Ascending aorta (tissue), 2 donors: ENCODE measurements at regions not wholly inside any gene's neighbourhood (a gene's known extent, or its start where the extent isn't known, plus 50 kb on each side); places are given as distances from the start of the nearest gene placed in this dataset.

Experiments used
- DNase-seq, 2 donors: peaks; one replicate each; pipeline ENCODE4 v3.0.0-alpha.2; 2019; ENCODE audit warnings: low spot score in 2 of 2
- H3K27ac ChIP-seq, 2 donors: fragments of 200-600 bp; sonication (generic); one replicate each; pipeline ENCODE4 v1.5.1; 2016 to 2017; ENCODE audit warnings: mild to moderate bottlenecking in 1 of 2
- H3K27me3 ChIP-seq: fragments of 200-600 bp; sonication (generic); one replicate; pipeline ENCODE4 v1.5.1; 2017
- H3K36me3 ChIP-seq, 2 donors: fragments of 200-600 bp; sonication (generic); one replicate each; pipeline ENCODE4 v1.5.1; 2016
- H3K4me1 ChIP-seq, 2 donors: fragments of 200-600 bp; sonication (generic); one replicate each; pipeline ENCODE4 v1.5.1; 2016 to 2017; ENCODE audit warnings: mild to moderate bottlenecking in 1 of 2
- H3K4me3 ChIP-seq, 2 donors: fragments of 200-600 bp; sonication (generic); one replicate each; pipeline ENCODE4 v1.5.1; 2016 to 2017; ENCODE audit warnings: mild to moderate bottlenecking in 1 of 2
- H3K9me3 ChIP-seq, 2 donors: fragments of 200-600 bp; sonication (generic); one replicate each; pipeline ENCODE4 v1.5.1; 2016
- intact Hi-C: fragments of 100-400 bp; cut with DNase I; formaldehyde crosslinking; loops from one replicate; pipeline ENCODE4 v1.15.1; 2023
- TF ChIP-seq, protein P1 (sequence below), 3 experiments: fragments of 200-600 bp in 2 of 3; fragments of 450-650 bp in 1 of 3; sonication (generic) in 2 of 3; IDR thresholded peaks; one replicate each; pipeline ENCODE4 v1.5.1; 2016 to 2019; ENCODE audit warnings: antibody characterized with exemption in 3 of 3, mild to moderate bottlenecking in 1 of 3, moderate library complexity in 1 of 3

DNA sequence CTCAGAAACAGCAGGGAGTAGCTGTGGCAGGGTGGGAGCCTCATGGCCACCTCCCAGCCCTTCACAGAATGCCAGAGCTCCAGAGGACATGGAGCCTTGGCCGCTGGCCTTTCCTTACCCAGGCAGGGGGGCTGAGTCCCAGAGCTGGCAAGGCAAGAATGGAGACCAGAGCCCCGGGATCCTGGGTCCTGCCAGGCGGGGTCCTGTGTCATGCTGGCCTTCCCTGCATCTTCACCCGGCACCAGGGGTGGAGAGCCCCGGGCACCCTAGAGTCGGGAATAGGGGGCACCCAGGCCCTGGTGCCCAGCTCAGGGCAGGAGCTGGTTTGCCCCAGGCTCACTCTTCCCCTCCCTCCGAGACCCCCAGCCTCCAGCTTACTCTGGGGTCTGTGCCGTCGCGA, 519.9 kb downstream of the TBC1D22A start:
- Histone ChIP-seq H3K27ac (no peak overlapping the region), H3K36me3 (no peaks in the 10 kb centered on the region), H3K4me3 (no peak overlapping the region), H3K27me3 (no peaks in the 10 kb centered on the region), H3K4me1 (no peaks in the 10 kb centered on the region), H3K9me3 (no peaks in the 10 kb centered on the region)
- intact Hi-C loops, result no loop called here
- TF ChIP-seq, protein P1, sequence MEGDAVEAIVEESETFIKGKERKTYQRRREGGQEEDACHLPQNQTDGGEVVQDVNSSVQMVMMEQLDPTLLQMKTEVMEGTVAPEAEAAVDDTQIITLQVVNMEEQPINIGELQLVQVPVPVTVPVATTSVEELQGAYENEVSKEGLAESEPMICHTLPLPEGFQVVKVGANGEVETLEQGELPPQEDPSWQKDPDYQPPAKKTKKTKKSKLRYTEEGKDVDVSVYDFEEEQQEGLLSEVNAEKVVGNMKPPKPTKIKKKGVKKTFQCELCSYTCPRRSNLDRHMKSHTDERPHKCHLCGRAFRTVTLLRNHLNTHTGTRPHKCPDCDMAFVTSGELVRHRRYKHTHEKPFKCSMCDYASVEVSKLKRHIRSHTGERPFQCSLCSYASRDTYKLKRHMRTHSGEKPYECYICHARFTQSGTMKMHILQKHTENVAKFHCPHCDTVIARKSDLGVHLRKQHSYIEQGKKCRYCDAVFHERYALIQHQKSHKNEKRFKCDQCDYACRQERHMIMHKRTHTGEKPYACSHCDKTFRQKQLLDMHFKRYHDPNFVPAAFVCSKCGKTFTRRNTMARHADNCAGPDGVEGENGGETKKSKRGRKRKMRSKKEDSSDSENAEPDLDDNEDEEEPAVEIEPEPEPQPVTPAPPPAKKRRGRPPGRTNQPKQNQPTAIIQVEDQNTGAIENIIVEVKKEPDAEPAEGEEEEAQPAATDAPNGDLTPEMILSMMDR (IDR thresholded peaks at IDR 0.05), result no peak
- DNase-seq, result no peak

GRCh38 chr22:47281126-47282106, 519.0 kb downstream of the TBC1D22A start:
- intact Hi-C loops, result no loop called here
- Histone ChIP-seq H3K4me1 (no peaks in the 10 kb centered on the region), H3K27ac (no peak overlapping the region), H3K36me3 (no peaks in the 10 kb centered on the region), H3K4me3 (no peak overlapping the region), H3K27me3 (no peaks in the 10 kb centered on the region), H3K9me3 (no peaks in the 10 kb centered on the region)
- TF ChIP-seq, protein P1 (IDR thresholded peaks at IDR 0.05), result no peak
- DNase-seq, result no peak

DNA sequence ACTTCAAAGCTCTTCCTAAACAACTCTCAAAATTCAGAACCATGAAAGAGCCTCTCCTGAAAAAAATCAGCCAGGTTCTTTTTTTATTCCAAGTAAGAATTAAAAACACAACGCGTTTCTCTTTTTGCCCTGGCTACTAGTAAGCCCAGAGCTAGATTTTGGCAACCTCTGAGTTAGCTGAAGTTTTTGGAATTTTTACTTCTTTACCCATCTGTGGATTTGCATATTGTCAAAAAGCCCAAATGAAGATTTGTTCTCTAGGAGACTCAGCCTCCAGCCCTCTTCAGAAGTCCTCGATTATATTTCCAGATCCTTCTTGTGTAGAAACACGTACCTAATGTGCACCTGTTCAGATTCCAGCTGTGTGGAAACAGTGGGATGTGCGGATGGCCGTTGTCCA, 517.9 kb downstream of the TBC1D22A start:
- no peak for DNase-seq
- Histone ChIP-seq H3K27ac (no peak overlapping the region), H3K9me3 (no peaks in the 10 kb centered on the region), H3K4me1 (no peaks in the 10 kb centered on the region), H3K27me3 (no peaks in the 10 kb centered on the region), H3K4me3 (no peak overlapping the region), H3K36me3 (no peaks in the 10 kb centered on the region)
- intact Hi-C loops, result no loop called here
- TF ChIP-seq, protein P1 (IDR thresholded peaks at IDR 0.05), result no peak

DNA sequence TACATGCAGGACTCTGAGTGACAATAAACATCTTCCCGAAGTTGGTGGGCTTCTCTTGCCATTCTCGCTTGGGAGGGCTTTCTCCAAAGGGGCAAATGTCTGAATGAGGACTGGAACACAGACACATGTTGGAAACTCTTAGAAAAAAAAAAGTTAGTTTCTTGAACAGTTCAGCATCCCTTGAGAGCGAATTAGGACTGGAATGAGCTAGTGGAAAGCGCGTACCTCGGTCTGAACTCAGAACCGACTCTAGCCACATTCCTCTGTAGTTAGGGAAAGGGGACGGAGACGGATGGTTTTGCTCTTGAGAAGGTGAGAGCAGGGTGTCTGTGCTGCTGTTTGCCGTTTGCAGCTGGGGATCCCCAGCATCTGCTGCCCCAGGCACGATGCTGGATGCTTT, 517.3 kb downstream of the TBC1D22A start:
- Histone ChIP-seq H3K27me3 (no peaks in the 10 kb centered on the region), H3K4me3 (no peak overlapping the region), H3K36me3 (no peaks in the 10 kb centered on the region), H3K27ac (no peak overlapping the region), H3K9me3 (no peaks in the 10 kb centered on the region), H3K4me1 (no peaks in the 10 kb centered on the region)
- TF ChIP-seq, protein P1 (IDR thresholded peaks at IDR 0.05), result no peak
- no peak for DNase-seq
- intact Hi-C loops, result no loop called here

DNA sequence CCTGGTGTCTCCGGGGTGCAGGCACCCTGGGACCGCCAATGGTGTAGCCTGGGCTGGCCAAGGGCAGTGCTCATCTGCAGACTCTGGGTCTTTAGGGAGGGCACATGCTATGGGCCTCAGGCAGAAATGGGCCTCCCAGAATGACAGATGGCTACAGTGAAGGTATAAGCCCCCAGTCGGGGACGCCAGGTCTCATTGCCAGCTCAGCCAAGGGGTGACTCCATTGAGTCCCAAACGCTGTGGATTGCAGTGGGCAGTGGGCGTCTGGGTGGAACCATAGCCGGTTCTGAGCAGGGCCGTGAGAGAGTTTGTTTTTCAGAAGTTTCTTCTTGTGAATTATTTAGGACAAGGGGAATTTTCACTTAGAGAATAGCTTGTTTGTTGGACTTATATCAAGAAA, 516.9 kb downstream of the TBC1D22A start:
- intact Hi-C loops, result no loop called here
- Histone ChIP-seq H3K4me1 (no peaks in the 10 kb centered on the region), H3K27ac (no peak overlapping the region), H3K27me3 (no peaks in the 10 kb centered on the region), H3K36me3 (no peaks in the 10 kb centered on the region), H3K9me3 (no peaks in the 10 kb centered on the region), H3K4me3 (no peak overlapping the region)
- no peak for DNase-seq
- TF ChIP-seq, protein P1 (IDR thresholded peaks at IDR 0.05), result no peak
